ENCODE measurements at regions not wholly inside any gene's neighbourhood (a gene's known extent, or its start where the extent isn't known, plus 50 kb on each side); places are given as distances from the start of the nearest gene placed in this dataset.
"Not testable (repeated sequence)": the region's sequence is repeated elsewhere in the genome, so short reads cannot be mapped to it uniquely, and the experiment has no call there.

- H3K4me3 Mint-ChIP-seq = no peak overlapping the region
- no peaks in the 10 kb centered on the region for H3K27me3 Mint-ChIP-seq
- no peak for TF ChIP-seq CTCF (conservative IDR thresholded peaks at IDR 0.05)
- no peak for DNase-seq (ENCODE audit: extremely low spot score, unreplicated experiment)
- no peaks in the 10 kb centered on the region for H3K36me3 Mint-ChIP-seq
- no peak overlapping the region for H3K27ac Mint-ChIP-seq
- no peaks in the 10 kb centered on the region for H3K9me3 Mint-ChIP-seq
- no peaks in the 10 kb centered on the region for H3K4me1 Mint-ChIP-seq (ENCODE audit: unreplicated experiment)
Observed at GRCh38 chr1:189216886-189217285, 1260.8 kb downstream of the BRINP3 start.

GRCh38 chr1:189217646-189218045 lies 1260.0 kb downstream of the BRINP3 start:
- Mint-ChIP-seq H3K27me3 (no peaks in the 10 kb centered on the region), H3K4me3 (no peak overlapping the region), H3K27ac (no peak overlapping the region), H3K4me1 (ENCODE audit: unreplicated experiment) (no peaks in the 10 kb centered on the region), H3K36me3 (no peaks in the 10 kb centered on the region), H3K9me3 (no peaks in the 10 kb centered on the region)
- TF ChIP-seq CTCF (conservative IDR thresholded peaks at IDR 0.05) = no peak
- DNase-seq (ENCODE audit: extremely low spot score, unreplicated experiment) = no peak

- no peak overlapping the region for H3K4me3 Mint-ChIP-seq
- no peaks in the 10 kb centered on the region for H3K36me3 Mint-ChIP-seq
- no peak overlapping the region for H3K27ac Mint-ChIP-seq
- no peaks in the 10 kb centered on the region for H3K9me3 Mint-ChIP-seq
- H3K27me3 Mint-ChIP-seq = no peaks in the 10 kb centered on the region
- DNase-seq (ENCODE audit: extremely low spot score, unreplicated experiment) = no peak
- TF ChIP-seq CTCF (conservative IDR thresholded peaks at IDR 0.05) = peak; percentile 42
- no peaks in the 10 kb centered on the region for H3K4me1 Mint-ChIP-seq (ENCODE audit: unreplicated experiment)
Observed at GRCh38 chr1:189220750-189221149, 1256.9 kb downstream of the BRINP3 start.

- H3K4me1 Mint-ChIP-seq (ENCODE audit: unreplicated experiment); H3K36me3 Mint-ChIP-seq; H3K4me3 Mint-ChIP-seq; DNase-seq (ENCODE audit: extremely low spot score, unreplicated experiment); H3K27ac Mint-ChIP-seq; H3K9me3 Mint-ChIP-seq; H3K27me3 Mint-ChIP-seq: not testable (repeated sequence)
Observed at GRCh38 chr1:189225794-189226145, 1251.9 kb downstream of the BRINP3 start.

GRCh38 chr1:189226779-189227178 lies 1250.9 kb downstream of the BRINP3 start:
- Mint-ChIP-seq H3K27me3 (no peaks in the 10 kb centered on the region), H3K36me3 (no peaks in the 10 kb centered on the region), H3K27ac (no peak overlapping the region), H3K4me3 (no peak overlapping the region), H3K9me3 (no peaks in the 10 kb centered on the region), H3K4me1 (ENCODE audit: unreplicated experiment) (no peaks in the 10 kb centered on the region)
- no peak for DNase-seq (ENCODE audit: extremely low spot score, unreplicated experiment)
- no peak for TF ChIP-seq CTCF (conservative IDR thresholded peaks at IDR 0.05)

GRCh38 chr1:189237008-189237407 lies 1240.7 kb downstream of the BRINP3 start:
- Mint-ChIP-seq H3K27ac (no peak overlapping the region), H3K4me3 (no peak overlapping the region), H3K4me1 (ENCODE audit: unreplicated experiment) (no peaks in the 10 kb centered on the region), H3K36me3 (no peaks in the 10 kb centered on the region), H3K9me3 (no peaks in the 10 kb centered on the region), H3K27me3 (no peaks in the 10 kb centered on the region)
- no peak for TF ChIP-seq CTCF (conservative IDR thresholded peaks at IDR 0.05)
- no peak for DNase-seq (ENCODE audit: extremely low spot score, unreplicated experiment)

All from type B pancreatic cell (in vitro differentiated cells).